OCI-LY7 (cell line): ENCODE measurements at regions not wholly inside any gene's neighbourhood (a gene's known extent, or its start where the extent isn't known, plus 50 kb on each side); places are given as distances from the start of the nearest gene placed in this dataset.

Experiments used
- BruUV-seq: library from RNA; stranded (reverse); fragments of 400-500 nt; replicated peaks from 2 replicates; lab custom pipeline; 2021; lab: Mats Ljungman, UMichigan
- CTCF ChIA-PET: fragments of 300-600 bp; sonication (Branson Sonifier 250); formaldehyde crosslinking; loops from one replicate; lab custom pipeline; 2022; ENCODE audit warnings: antibody characterized with exemption; ENCODE audit not compliant: unreplicated experiment; lab: Charles Lee
- POLR2A ChIA-PET: fragments of 300-600 bp; sonication (Branson Sonifier 250); formaldehyde crosslinking; loops from one replicate; lab custom pipeline; 2022; ENCODE audit warnings: antibody characterized with exemption; lab: Charles Lee
- DNase-seq: peaks from one replicate; pipeline ENCODE4 v3.0.0-alpha.2; 2015; ENCODE audit warnings: low spot score
- H2AFZ ChIP-seq: fragments of 200-600 bp; sonication (generic), shearing (Covaris generic); 2 replicates; pipeline ENCODE4 v1.6.1; 2014; ENCODE audit warnings: mild to moderate bottlenecking, antibody characterized with exemption, low read length, moderate library complexity
- H3K27ac ChIP-seq: fragments of 200-600 bp; sonication (generic); 2 replicates; pipeline ENCODE4 v1.5.1; 2014; ENCODE audit warnings: mixed run types, low read depth, mild to moderate bottlenecking, moderate library complexity, low read length, inconsistent platforms; ENCODE audit not compliant: poor library complexity, severe bottlenecking
- H3K36me3 ChIP-seq: fragments of 200-600 bp; sonication (generic); 2 replicates; pipeline ENCODE4 v1.6.1; 2014; ENCODE audit warnings: mild to moderate bottlenecking, antibody characterized with exemption, low read length, moderate library complexity, mixed read lengths; ENCODE audit not compliant: insufficient read depth
- H3K4me1 ChIP-seq: fragments of 200-600 bp; sonication (generic); 2 replicates; pipeline ENCODE4 v1.5.1; 2014; ENCODE audit warnings: mild to moderate bottlenecking, low read length; ENCODE audit not compliant: insufficient read depth, poor library complexity, severe bottlenecking
- H3K4me2 ChIP-seq: fragments of 200-600 bp; sonication (generic); 2 replicates; pipeline ENCODE4 v1.6.1; 2014; ENCODE audit warnings: mild to moderate bottlenecking, low read length
- H3K4me3 ChIP-seq: fragments of 200-600 bp; sonication (generic); 2 replicates; pipeline ENCODE4 v1.5.1; 2014; ENCODE audit warnings: mild to moderate bottlenecking, low read depth, low read length; ENCODE audit not compliant: poor library complexity, severe bottlenecking
- H3K79me2 ChIP-seq: fragments of 200-600 bp; sonication (generic); 2 replicates; pipeline ENCODE4 v1.6.1; 2016; ENCODE audit warnings: low read depth, mild to moderate bottlenecking, low read length, moderate library complexity, mixed read lengths; ENCODE audit not compliant: insufficient read depth
- H3K9me2 ChIP-seq: fragments of 200-600 bp; sonication (generic); 2 replicates; pipeline ENCODE4 v1.6.1; 2016; ENCODE audit warnings: mild to moderate bottlenecking, low read length, mixed read lengths; ENCODE audit not compliant: insufficient read depth
- H3K9me3 ChIP-seq: fragments of 200-600 bp; sonication (generic); 2 replicates; pipeline ENCODE4 v1.6.1; 2014; ENCODE audit warnings: mild to moderate bottlenecking, mixed run types, low read length, mixed read lengths
- H4K20me1 ChIP-seq: fragments of 200-600 bp; sonication (generic); 2 replicates; pipeline ENCODE4 v1.6.1; 2014; ENCODE audit warnings: mild to moderate bottlenecking, antibody characterized with exemption, low read length, moderate library complexity, mixed read lengths; ENCODE audit not compliant: insufficient read depth
- EZH2phosphoT487 ChIP-seq: fragments of 200-600 bp; sonication (generic); IDR thresholded peaks from 2 replicates; pipeline ENCODE4 v1.6.1; 2018; ENCODE audit warnings: low read depth, borderline replicate concordance, mild to moderate bottlenecking, mixed run types, antibody characterized with exemption, low read length, moderate library complexity, mixed read lengths
- intact Hi-C: fragments of 100-400 bp; cut with micrococcal nuclease; formaldehyde crosslinking; loops from one replicate; pipeline ENCODE4 v1.10.0; 2022; ENCODE audit not compliant: unreplicated experiment
- TF ChIP-seq, protein P1 (sequence below): fragments of 200-600 bp; sonication (generic); conservative IDR thresholded peaks from 2 replicates; pipeline ENCODE4 v1.5.1; 2014; ENCODE audit warnings: mild to moderate bottlenecking, antibody characterized with exemption, low read length, moderate library complexity, mixed read lengths

DNA sequence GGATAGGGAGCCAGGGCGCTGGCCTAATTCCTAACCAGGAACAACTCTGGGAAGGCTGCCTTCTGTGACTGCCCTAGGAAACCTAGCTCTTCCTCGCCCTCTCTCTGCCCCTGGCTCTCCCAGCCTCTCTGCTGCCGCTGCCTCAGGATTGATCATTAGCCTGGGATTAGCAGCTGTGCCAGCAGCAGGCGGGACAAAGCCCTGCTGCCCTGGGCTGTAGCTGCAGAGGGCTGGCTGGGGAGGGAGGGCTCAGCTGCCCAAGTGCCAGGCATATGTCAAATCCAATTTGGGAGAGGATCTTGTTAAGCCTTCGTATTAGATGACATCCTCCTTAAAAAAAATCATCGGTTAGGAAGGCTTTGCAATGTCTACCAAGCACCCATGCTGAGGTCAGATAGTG is 144.8 kb upstream of the CCL2 start:
- ChIA-PET CTCF (no interaction called here), POLR2A (no interaction called here)
- TF ChIP-seq EZH2phosphoT487: no peak
- TF ChIP-seq, protein P1, sequence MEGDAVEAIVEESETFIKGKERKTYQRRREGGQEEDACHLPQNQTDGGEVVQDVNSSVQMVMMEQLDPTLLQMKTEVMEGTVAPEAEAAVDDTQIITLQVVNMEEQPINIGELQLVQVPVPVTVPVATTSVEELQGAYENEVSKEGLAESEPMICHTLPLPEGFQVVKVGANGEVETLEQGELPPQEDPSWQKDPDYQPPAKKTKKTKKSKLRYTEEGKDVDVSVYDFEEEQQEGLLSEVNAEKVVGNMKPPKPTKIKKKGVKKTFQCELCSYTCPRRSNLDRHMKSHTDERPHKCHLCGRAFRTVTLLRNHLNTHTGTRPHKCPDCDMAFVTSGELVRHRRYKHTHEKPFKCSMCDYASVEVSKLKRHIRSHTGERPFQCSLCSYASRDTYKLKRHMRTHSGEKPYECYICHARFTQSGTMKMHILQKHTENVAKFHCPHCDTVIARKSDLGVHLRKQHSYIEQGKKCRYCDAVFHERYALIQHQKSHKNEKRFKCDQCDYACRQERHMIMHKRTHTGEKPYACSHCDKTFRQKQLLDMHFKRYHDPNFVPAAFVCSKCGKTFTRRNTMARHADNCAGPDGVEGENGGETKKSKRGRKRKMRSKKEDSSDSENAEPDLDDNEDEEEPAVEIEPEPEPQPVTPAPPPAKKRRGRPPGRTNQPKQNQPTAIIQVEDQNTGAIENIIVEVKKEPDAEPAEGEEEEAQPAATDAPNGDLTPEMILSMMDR: no peak
- H3K4me1 ChIP-seq: no peaks in the 10 kb centered on the region
- H3K4me2 ChIP-seq: no peak overlapping the region
- H3K27ac ChIP-seq: no peak overlapping the region
- H3K36me3 ChIP-seq: no peaks in the 10 kb centered on the region
- intact Hi-C loops: no loop called here
- no peaks in the 10 kb centered on the region for H4K20me1 ChIP-seq
- no peaks in the 10 kb centered on the region for H3K9me2 ChIP-seq
- H3K4me3 ChIP-seq: no peak overlapping the region
- no peaks in the 10 kb centered on the region for H3K9me3 ChIP-seq
- H2AFZ ChIP-seq: no peak overlapping the region
- H3K79me2 ChIP-seq: no peaks in the 10 kb centered on the region
- DNase-seq: no peak
- no TSS peak for BruUV-seq

DNA sequence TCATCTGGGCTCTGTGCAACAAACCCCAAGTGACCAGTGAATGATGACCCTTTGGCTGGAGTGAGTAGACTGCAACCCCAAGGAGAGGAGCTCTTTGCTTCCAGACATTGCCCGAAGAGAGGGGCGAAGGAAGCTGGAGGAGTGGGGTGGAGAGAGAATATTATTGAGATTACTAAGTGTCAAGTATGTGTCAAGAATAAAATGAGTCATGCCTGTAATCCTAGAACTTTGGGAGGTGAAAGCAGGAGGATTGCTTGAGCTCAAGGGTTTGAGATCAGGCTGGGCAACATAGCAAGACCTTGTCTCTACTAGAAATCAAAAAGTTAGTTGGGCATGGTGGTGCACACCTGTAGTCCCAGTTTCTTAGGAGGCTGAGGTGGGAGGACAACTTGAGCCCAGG is 142.0 kb upstream of the CCL2 start:
- H3K4me3 ChIP-seq: no peak overlapping the region
- H2AFZ ChIP-seq: no peak overlapping the region
- ChIA-PET CTCF (no interaction called here), POLR2A (no interaction called here)
- H3K9me2 ChIP-seq: no peaks in the 10 kb centered on the region
- no peak for DNase-seq
- H4K20me1 ChIP-seq: no peaks in the 10 kb centered on the region
- TF ChIP-seq, protein P1: no peak
- TF ChIP-seq EZH2phosphoT487: no peak
- no peaks in the 10 kb centered on the region for H3K36me3 ChIP-seq
- no peak overlapping the region for H3K27ac ChIP-seq
- BruUV-seq: no TSS peak
- no peaks in the 10 kb centered on the region for H3K79me2 ChIP-seq
- intact Hi-C loops: no loop called here
- no peaks in the 10 kb centered on the region for H3K9me3 ChIP-seq
- no peaks in the 10 kb centered on the region for H3K4me1 ChIP-seq
- H3K4me2 ChIP-seq: no peak overlapping the region

DNA sequence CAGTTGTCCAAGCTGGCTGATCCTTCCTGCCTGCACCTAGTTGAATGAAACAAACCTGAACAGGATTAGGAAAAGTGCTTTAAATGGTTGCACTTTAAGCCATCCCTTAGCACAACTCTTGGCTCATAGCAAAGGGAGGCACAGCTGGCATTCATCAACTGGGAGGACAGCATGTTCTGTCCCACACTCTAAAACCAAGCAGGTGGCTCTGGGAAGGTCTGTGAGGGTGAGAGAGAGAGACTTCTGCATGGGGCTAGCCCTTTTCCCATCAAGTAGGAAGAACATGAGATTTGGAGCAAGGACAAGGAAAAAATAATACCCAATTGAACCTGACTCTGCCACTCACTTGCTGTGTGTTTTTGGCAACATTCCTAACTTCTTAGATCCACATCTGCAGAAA is 140.9 kb upstream of the CCL2 start:
- Histone ChIP-seq H3K79me2 (no peaks in the 10 kb centered on the region), H3K4me3 (no peak overlapping the region), H3K27ac (no peak overlapping the region), H3K36me3 (no peaks in the 10 kb centered on the region), H3K9me3 (no peaks in the 10 kb centered on the region), H3K4me1 (no peaks in the 10 kb centered on the region), H2AFZ (no peak overlapping the region), H3K9me2 (no peaks in the 10 kb centered on the region), H3K4me2 (no peak overlapping the region), H4K20me1 (no peaks in the 10 kb centered on the region)
- intact Hi-C loops: no loop called here
- no peak for DNase-seq
- ChIA-PET CTCF (no interaction called here), POLR2A (no interaction called here)
- no TSS peak for BruUV-seq
- TF ChIP-seq, protein P1: no peak
- TF ChIP-seq EZH2phosphoT487: no peak
